ENCODE measurements at regions not wholly inside any gene's neighbourhood (a gene's known extent, or its start where the extent isn't known, plus 50 kb on each side); places are given as distances from the start of the nearest gene placed in this dataset.

DNA sequence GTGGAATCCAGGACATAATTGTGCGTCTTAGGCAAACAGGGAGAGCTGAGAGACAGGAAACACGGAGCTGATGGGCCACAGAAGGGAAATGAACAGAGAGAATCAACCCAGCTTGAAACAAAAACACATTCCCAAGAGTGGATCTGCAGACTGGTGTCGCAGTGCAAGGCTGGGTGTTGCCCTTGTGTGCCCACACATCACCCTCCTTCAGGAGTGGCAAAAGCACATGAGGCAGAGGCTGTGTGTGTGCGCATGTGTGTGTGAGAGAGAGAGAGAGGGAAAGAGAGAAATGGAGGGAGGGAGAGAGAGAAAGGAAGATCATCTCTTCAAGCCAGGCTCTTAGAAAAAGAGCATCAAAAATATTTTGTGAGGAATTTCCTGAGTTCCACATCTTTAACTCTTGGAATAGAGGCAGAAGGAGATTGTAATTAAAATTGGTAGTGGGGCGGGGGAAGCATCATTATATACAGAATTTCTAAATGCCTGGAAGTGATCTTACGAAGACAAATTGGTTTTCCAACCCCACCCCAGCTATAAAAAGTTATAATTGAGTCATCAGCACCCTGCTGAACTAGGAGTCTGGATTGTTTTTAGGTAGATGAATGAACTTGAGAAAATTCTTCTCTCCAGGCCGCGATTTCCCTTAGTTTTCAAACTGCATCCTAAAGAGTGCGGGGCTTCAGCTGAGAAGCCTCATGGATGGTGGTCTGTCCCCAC is 480.7 kb downstream of the NPHP4 start:
- TF ChIP-seq, protein P1, sequence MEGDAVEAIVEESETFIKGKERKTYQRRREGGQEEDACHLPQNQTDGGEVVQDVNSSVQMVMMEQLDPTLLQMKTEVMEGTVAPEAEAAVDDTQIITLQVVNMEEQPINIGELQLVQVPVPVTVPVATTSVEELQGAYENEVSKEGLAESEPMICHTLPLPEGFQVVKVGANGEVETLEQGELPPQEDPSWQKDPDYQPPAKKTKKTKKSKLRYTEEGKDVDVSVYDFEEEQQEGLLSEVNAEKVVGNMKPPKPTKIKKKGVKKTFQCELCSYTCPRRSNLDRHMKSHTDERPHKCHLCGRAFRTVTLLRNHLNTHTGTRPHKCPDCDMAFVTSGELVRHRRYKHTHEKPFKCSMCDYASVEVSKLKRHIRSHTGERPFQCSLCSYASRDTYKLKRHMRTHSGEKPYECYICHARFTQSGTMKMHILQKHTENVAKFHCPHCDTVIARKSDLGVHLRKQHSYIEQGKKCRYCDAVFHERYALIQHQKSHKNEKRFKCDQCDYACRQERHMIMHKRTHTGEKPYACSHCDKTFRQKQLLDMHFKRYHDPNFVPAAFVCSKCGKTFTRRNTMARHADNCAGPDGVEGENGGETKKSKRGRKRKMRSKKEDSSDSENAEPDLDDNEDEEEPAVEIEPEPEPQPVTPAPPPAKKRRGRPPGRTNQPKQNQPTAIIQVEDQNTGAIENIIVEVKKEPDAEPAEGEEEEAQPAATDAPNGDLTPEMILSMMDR (IDR thresholded peaks at IDR 0.05) = no peak
- no peak for TF ChIP-seq POLR2A (IDR thresholded peaks at IDR 0.05)
